ENCODE measurements at regions not wholly inside any gene's neighbourhood (a gene's known extent, or its start where the extent isn't known, plus 50 kb on each side); places are given as distances from the start of the nearest gene placed in this dataset.

- TF ChIP-seq CTCF (conservative IDR thresholded peaks at IDR 0.05), result no peak
- no peak for TF ChIP-seq ZFX (IDR thresholded peaks at IDR 0.05)
Measured at GRCh38 chr4:180314972-180315371, 1928.2 kb upstream of the TENM3 start.

Measured in C4-2B (cell line).